Thyroid gland (tissue), 4 donors: ENCODE measurements at regions not wholly inside any gene's neighbourhood (a gene's known extent, or its start where the extent isn't known, plus 50 kb on each side); places are given as distances from the start of the nearest gene placed in this dataset.

Experiments used
- POLR2A ChIP-seq, 2 donors: fragments of 450-650 bp; IDR thresholded peaks; one replicate each; pipeline ENCODE4 v1.6.1; 2017; ENCODE audit warnings: antibody characterized with exemption in 2 of 2, mild to moderate bottlenecking in 2 of 2, moderate library complexity in 1 of 2
- TF ChIP-seq, protein P1 (sequence below), 6 experiments: fragments of 200-600 bp in 3 of 6; fragments of 450-650 bp in 3 of 6; sonication (generic) in 3 of 6; IDR thresholded peaks; one replicate each; pipeline ENCODE4 v1.5.1; 2016 to 2019; ENCODE audit warnings: antibody characterized with exemption in 6 of 6, mild to moderate bottlenecking in 2 of 6, inconsistent platforms in 1 of 6, moderate library complexity in 1 of 6

- TF ChIP-seq, protein P1, sequence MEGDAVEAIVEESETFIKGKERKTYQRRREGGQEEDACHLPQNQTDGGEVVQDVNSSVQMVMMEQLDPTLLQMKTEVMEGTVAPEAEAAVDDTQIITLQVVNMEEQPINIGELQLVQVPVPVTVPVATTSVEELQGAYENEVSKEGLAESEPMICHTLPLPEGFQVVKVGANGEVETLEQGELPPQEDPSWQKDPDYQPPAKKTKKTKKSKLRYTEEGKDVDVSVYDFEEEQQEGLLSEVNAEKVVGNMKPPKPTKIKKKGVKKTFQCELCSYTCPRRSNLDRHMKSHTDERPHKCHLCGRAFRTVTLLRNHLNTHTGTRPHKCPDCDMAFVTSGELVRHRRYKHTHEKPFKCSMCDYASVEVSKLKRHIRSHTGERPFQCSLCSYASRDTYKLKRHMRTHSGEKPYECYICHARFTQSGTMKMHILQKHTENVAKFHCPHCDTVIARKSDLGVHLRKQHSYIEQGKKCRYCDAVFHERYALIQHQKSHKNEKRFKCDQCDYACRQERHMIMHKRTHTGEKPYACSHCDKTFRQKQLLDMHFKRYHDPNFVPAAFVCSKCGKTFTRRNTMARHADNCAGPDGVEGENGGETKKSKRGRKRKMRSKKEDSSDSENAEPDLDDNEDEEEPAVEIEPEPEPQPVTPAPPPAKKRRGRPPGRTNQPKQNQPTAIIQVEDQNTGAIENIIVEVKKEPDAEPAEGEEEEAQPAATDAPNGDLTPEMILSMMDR (IDR thresholded peaks at IDR 0.05): no peak
- no peak for TF ChIP-seq POLR2A (IDR thresholded peaks at IDR 0.05)
These were observed 101.9 kb downstream of the PTPRS start for GRCh38 chr19:5238700-5239099.
